ENCODE measurements at regions not wholly inside any gene's neighbourhood (a gene's known extent, or its start where the extent isn't known, plus 50 kb on each side); places are given as distances from the start of the nearest gene placed in this dataset.
A peak's percentile ranks its signal among the peaks of the same experiment; 100 is the strongest.
"Not testable (repeated sequence)": the region's sequence is repeated elsewhere in the genome, so short reads cannot be mapped to it uniquely, and the experiment has no call there.

DNA sequence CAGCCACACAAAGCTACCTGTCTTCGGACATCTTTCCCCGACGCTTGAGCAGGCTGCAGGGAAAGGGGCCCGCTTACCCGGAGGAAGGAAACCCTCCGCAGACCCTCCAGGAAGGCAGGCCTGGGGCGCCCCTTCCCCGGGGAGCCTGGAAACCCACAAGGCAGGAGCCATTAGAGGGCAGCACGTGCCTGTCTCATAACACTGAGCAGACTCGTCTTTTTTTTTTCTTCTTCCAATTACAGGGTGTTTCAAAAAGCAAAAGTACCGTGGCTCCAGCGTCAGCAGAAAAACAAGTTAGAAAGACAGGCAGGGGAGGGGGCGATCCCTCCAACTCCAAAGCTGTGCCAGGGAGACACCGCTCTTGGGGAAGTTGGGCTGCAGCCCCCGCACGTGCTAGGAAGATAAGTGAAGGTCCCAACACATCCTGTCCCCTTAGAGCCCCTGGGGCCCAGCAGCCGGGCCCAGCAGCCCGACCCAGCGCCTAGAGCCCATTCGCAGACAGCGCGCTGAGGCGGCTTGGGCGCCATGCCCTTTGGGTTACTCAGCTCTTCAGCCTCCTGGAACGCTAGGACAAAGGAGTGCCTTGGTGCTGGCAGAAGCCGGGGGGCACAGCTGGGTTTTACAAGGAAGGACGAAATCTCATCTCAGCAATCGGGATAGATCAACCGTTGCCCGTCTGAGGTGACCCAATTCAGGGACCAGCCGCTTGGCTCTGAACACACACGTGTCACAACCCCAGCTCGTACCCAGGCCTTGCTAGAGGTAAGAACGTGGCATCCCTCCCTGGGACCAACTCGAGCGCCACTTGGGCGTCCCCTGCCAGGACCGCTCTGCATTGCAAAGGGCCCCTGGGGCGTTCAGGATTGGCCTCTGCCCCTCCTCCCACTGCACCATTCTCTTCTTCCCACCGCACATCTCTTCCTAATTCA lies 136.3 kb downstream of the LY86 start:
- DNase-seq (ENCODE audit: low read depth): no peak

DNA sequence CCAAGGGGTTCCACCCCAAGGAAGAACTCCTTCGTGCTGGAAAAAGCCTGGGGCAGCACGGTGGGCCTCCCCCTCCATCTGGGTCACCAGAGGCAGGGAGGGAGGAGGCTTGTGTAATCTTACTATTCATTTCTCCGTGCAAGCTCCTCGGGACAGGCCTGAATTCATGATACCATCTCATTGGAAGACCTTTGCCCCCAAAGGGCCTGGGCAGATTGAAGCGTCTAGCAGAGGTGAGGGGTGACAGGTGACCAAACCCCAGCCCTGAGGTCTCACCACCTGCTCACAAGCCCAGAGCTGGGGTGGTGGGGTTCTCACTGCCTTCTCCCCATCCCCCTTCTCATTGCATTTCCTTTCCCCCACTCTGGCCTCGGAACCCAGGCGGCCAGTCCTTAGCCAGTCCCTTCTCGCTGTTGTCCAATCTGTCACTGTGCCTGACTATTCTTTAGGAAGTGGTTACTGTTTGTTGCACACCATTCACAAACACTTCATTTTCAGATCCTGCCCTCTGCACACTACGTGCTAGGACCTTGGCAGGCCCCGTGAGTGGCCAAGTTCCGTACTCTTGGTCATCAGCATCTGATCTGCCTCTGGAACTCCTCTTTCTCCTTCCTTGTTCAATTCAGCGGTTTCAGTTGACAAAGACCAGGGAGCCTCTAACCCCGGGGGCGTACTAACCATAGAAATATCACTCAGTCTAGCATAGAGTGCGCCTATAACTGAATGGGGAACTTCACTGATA lies 137.1 kb downstream of the LY86 start:
- no peak for DNase-seq (ENCODE audit: low read depth)

DNA sequence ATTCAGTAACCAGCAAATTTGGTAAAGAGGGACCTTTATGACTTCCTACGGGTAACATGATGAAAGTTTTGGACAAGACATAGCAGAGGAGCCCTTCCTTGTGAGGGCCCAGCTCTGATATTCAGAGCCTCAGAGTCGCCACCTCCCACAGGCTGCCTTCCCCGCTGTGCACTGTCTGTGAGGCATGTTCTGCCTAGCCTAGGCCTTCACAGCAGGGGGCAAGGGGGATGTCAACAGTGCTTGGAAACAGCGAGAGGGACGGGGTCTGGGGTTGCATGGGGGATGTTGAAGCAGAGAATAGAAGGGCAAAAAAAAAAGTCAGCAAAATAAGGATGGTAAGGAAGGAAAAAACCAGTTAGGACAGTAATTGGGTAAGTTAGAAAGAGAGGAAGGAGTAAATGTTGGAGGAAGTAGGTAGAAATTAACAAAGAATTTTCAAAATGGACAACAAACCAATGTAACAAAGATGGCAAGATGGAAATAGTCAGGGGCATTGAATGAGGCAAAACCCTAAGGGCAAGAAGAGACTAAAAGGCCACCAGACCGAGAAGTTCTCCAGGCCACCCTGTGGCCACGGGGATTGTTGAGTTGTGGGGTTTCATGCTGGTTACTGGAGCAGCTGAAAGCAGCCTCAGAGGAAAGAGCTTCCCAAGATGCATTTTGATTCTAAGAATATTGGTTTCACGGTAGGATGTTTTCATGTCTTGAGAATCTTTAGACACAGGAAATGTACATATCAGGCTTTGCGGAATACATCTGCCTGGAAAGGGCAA lies 139.8 kb downstream of the LY86 start:
- DNase-seq (ENCODE audit: low read depth): no peak

DNA sequence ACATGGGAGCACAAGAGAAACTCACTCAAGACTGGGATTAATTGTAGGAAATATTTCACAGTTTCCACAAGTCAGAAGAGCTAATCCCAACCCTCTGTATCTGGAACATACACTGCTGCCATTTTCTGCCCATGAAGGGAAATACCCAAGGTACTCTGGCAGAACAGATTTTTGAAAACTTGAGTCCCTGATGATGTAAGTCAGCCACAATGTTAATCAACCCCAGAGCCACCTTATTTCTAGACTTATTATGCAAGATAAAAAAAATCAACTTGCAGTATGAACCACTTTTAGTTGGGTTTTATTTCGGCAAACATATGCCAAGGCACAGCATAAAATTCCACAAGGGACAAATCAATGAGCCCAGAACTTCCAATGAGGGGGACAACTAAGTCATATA lies 141.5 kb downstream of the LY86 start:
- no peak for DNase-seq (ENCODE audit: low read depth)

DNA sequence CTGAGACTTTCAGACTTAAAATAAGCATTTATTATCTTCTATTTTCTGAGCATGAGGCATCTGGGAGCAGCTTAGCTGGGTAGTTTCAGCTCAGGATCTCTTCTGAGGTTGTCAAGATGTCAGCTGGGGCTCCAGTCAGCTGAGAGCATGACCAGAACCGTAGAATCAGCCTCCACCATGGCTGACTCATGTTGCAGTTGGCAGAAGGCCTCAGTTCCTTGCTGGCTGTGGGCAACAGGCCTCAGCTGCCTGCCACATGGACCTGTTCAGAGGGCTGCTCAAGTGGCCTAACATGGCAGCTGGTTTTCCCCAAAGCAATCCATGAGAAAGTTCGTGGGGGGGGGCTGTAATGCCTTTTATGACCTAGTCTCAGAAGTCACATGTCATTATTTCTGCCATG lies 142.3 kb downstream of the LY86 start:
- DNase-seq (ENCODE audit: low read depth): peak; percentile 83

DNA sequence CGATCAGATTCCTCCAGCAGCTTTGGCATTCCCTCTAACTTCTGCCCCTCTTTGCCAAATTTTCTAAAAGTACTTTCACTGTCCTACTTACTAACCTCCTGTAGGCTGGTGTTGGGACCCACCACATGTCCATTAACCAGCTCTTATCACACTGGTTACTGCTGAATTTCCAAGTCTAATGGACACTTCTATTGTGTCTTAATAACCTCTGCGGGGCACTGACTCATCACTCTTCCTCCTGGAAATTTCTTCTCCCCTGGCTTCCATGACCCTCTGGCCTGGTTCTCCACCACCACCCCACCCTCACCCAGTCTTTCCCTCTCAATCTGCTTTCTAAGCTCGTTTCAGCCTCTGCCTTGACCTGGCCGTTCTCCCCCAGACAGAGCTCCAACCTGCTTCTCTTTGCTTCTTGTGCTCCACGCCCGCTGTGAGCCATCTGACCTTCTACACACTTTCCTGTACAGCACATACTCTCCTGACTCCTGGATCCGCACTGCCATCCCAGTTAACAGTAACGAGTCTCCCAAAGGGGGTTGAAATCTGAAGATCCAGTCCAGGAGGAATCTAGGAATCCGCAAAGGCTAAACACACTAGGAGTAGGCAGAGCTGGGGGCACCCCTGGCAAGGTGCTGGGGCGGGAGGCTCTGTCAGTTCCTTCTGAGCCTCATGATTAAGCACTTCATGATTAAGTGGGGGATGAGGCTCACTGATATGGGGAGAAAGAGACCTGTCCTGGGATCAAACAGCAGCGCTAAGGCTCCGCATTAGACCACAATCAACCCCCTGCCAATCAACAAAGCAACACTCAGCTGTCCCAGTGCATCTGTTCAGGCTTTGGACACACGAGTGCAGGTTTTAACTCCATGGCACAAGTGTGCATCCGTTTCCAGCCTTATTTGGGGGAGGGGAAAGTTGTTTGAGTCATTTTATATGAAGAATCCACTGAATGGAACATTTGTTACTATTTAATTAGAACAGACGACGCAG lies 146.3 kb downstream of the LY86 start:
- DNase-seq (ENCODE audit: low read depth): no peak

DNA sequence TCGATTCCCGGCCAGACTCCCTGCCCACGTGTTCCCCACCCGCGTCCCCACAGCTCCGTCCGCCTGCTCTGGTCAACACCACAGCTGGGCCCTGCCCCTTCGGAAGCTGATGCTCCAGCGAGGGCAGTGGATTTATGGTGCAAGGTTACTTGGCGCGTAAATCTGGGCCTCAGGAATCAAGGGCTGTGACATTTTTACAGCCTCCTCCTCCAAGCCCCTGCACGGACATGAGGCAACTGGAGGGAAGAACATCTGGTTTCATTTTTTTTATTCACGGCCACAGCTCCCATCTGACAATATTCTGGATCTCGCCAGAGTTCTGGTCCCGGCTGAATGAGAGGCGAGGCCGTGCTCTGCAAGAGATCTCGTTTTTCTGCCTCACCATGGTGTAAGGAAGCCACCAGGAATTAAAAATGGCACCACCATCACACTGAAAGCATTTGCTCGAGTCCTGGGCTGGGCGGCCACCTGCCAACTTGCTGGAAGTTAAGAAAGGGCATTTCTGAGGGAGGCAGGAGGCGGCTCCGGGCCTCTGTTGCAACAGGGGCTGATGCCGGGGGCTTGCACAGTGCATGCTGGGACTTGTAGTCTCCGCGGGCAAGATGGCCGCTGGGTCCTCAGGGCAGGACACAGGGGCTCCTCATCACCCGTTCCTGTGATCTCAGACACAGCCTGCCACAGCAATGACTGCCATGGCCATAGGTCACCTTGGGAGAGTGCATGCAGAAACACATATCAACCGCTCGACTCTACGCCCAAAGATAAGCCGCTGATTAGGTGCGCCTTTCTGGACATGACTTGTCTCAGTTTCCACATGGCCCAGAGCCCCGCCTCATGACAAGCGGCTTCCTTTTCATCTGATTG lies 148.5 kb downstream of the LY86 start:
- peak; percentile 52 for DNase-seq (ENCODE audit: low read depth)

DNA sequence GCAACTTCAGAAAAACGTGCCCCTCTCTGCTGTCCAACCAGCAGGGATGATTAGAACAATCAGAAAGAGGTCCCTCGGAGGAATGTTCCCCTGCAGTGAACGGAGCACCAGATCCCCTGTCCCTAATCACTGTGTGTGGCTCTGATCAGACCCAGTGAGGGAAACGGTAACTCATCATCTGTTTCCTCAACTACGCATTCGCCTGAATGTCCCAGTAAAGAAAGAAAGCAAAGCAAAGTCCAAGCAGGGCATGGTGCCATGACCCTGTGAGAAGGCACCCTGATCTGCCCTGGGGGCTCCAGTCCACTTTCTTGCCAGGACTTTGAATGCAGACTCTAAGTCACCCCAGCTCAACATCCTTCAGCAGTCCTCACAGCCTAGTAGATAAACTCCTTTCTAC lies 149.2 kb downstream of the LY86 start:
- no peak for DNase-seq (ENCODE audit: low read depth)

DNA sequence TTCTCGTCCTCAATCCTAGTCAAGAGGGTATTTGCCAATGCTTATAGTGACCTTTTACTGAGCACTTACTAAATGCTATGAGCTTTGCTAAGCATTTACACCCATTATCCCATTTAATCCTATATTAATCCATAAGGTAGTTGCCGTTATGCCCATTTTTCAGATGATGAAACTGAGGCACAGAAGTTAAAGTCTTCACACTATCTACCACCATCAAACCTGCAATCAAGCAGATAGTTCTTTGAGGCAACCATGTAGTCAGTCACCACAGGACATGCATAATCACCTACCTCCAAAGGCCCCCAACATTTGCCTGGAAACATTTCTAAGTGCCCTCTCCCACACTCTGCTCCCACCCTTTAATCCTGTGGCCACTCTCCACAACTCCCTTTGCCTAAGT lies 149.6 kb downstream of the LY86 start:
- DNase-seq (ENCODE audit: low read depth): no peak

DNA sequence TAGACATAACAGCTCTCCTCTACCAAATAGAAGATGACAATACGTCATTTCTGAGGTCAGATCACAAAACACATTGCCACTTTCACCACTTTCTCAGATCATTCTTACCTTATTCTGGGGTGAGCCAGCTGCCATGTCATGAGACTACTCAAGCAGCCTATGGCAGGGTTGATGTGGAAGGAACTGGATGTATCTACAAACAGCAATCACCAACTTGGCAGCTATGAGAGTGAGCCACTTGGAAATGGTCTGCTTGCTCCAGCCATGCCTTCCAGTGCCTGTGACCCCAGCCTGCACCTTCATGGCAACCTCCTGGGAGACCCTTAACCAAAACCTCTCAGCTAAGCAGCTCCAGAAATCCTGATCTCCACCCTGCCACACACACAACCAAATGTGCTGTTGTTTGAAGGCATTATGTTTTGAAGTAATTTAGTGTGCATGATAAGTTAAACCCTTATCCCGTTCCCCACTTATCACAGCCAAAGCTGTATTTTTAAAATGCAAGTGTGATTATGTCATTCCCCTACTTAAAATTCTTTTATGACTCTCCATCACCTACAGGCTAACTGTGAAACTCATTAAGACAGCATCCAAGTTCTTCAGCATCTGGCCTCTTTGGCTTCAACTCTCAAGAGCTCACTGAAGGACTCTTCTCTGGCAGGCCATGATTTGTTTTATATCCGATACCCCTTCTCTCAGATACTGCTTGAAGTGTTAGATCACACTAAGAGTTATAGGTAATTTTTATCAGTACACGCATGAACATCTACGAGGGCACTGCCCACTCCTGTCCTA lies 150.6 kb downstream of the LY86 start:
- no peak for DNase-seq (ENCODE audit: low read depth)

DNA sequence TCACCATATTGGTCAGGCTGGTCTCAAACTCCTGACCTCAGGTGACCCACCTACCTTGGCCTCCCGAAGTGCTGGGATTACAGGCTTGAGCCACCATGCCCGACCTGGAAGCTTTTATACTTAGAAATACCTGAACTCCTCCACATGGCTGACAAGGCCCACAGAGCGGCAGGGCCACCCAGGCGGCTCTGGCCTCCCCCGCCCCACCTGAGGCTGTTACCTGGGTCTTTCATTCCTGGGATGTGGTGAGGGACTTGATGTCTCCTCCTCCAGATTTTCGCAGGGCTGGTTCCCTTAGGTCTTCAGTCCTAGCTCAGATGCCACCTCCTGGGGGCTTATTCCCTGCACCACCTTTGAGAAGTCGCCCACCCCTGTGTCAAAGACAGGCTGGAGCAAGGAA lies 152.1 kb downstream of the LY86 start:
- no peak for DNase-seq (ENCODE audit: low read depth)

DNA sequence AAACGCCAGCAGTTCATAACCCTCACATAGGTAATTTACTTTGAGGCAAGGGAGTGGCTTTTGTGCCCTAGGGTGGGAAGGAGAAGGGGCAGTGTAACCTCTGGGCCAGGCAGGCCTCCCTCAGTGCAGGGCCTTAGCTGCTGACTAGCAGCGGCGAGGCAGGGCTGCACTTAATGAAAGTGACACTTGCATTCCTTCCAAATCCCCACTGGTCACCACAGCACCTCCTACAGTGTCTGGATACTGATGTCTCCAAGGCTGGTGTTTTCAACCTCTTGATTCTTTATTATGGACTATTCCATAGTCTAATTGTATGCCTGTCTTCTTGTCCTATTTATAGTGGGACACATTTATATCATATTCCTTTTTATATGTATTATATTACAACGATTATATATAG lies 152.7 kb downstream of the LY86 start:
- no peak for DNase-seq (ENCODE audit: low read depth)

DNA sequence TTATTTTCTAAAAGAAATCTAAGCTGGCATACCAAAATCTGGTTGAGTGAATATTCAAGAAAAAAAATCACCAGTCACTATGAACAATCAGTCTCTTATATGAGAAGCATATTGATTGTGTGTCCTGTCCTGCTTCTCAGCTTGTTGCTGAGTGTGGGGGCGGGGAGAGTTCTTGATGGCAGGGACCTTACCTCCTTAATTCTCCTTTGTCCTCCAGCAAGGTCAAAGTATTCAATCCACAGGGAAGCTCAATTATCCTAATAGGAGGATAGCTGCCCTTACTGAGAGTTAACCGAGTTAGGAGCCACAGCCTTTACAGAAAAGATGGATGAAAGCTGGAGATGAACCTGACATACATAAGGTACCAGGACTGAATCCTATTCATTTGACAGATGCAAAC lies 154.0 kb downstream of the LY86 start:
- DNase-seq (ENCODE audit: low read depth): no peak

DNA sequence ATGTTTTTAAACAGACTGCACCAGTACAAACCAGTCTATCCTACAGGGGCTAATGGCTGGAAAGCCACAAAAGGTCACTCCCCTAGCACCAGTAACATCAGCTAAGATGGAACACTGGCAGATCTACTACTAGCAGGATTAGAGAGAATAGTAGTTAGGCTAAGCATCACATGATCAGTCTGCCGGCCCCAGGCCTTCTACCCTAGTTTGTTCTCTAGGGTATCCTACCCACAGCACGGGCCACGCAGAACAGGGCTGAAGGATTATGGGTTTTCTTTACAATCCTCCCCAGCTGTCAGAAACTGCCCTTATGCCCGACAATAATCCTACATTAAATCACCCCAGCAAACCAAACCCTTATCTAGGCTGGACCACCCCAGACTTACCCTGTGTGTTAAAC lies 156.0 kb downstream of the LY86 start:
- DNase-seq (ENCODE audit: low read depth): no peak

DNA sequence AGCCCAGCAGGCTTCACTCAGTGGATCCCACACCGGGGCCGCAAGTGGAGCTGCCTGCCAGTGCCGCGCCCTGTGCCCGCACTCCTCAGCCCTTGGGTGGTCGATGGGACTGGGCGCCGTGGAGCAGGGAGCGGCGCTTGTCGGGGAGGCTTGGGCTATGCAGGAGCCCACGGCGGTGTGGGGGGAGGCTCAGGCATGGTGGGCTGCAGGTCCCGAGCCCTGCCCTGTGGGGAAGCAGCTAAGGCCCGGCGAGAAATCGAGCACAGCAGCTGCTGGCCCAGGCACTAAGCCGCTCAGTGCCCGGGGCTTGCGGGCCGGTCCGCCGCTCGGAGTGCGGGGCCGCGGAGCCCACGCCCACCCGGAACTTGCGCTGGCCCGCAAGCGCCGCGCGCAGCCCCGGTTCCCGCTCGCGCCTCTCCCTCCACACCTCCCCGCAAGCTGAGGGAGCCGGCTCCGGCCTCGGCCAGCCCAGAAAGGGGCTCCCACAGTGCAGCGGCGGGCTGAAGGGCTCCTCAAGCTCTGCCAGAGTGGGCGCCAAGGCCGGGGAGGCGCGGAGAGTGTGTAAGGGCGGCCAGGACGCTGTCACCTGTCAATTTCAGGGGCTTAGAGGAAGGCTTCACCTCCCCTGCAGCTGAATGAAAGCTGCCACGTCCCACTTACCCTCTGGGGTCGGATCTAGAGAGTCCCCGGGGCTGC lies 157.3 kb downstream of the LY86 start:
- DNase-seq (ENCODE audit: low read depth): not testable (repeated sequence)

DNA sequence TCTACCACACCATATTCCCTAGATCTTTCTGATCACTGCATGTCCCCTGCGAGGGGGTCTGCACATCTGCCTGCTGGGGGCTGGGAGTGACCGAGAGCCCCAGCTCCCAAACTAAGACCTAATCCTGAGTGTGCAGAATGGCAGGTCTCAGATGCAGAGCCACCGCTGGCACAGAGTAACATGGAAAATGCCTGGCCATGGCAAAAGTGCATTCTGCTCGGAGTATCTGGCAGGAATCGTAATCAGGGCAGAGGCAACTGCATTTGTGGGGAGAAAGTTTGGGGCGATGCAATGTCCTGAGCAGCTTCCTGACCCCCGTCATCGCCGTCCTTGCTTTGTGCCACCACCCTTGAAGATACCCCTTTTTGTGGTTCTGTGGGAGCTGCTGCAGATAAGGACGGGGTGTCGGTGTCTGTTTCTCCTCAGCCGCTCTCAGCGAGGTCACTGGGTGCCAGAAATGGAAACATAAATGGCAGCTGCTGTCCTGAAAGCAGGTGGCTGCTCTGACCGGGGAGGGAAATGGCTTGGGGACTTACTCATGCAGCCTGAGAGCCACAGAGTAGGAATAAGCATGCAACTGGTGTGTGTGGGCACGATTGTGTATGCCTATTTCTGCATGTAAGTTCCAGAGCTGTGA lies 157.9 kb downstream of the LY86 start:
- DNase-seq (ENCODE audit: low read depth): no peak

DNA sequence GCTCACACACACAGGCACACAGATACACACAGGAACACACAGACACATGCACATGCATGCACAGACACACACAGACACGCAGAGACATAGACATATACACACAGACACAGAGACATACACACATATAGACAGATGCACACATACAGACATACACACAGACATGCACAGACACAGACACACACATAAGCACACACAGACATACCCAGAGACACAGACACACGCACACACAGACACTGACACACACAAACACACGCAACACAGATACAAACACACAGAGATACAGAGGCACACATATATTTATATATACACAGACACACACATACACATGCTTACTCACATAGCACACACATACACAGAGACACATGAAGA lies 158.4 kb downstream of the LY86 start:
- DNase-seq (ENCODE audit: low read depth): no peak

DNA sequence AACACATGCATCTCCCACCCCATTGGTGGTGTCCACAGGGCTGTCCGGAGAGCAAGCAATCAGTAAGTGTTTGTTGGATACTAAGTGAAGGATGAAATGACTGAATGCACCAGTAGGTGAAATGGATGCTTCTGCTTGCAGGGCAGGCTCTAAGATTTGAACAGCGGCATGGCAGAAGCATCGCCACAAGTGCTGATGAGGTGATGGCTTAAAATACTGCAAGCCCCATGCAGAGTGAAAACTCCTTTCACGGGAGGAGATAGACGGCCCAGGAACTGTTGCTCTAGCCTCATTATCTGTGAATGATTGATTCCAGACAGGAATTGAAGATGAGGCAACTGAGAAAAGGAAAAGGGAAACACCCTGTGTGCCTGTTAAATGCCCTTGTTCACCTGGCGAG lies 158.9 kb downstream of the LY86 start:
- DNase-seq (ENCODE audit: low read depth): no peak

DNA sequence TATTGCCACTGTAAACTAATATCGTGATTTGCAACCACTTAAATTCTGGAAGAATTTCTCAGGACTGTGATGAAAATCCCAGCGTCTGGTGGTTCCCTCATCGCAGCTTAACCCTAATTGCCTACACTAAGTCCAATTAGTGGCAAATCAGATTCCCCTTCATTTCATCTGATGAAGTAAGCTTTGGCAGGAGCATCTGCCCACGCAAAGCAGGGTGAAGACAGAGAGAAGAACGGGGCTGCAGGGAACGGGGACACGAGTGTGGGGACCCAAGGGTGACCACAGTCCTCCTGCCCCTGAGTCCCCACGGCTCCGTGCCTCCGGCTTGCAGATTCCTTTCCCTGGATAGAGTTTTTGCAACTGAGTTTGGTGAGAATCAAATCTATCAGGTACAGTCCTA lies 159.5 kb downstream of the LY86 start:
- DNase-seq (ENCODE audit: low read depth): no peak

Data from GM04503 (cell line).